IPS-NIHi7 (cell line): ENCODE measurements at regions not wholly inside any gene's neighbourhood (a gene's known extent, or its start where the extent isn't known, plus 50 kb on each side); places are given as distances from the start of the nearest gene placed in this dataset.

Experiments used
- DNase-seq: peaks from one replicate; pipeline ENCODE4 v3.0.0; 2012; ENCODE audit warnings: mixed read lengths; ENCODE audit errors: extremely low spot score

- DNase-seq, result no peak
Measured at GRCh38 chr14:42229976-42230375, 623.3 kb downstream of the LRFN5 start.

- DNase-seq, result no peak
Measured at GRCh38 chr14:42229294-42229693, 622.6 kb downstream of the LRFN5 start.

GRCh38 chr14:42228611-42229010, 621.9 kb downstream of the LRFN5 start:
- no peak for DNase-seq

GRCh38 chr14:42224053-42224888, 617.6 kb downstream of the LRFN5 start:
- DNase-seq, result peak; percentile 19

- DNase-seq, result no peak
Measured at GRCh38 chr14:42222924-42223471, 616.3 kb downstream of the LRFN5 start.

- no peak for DNase-seq
Measured at GRCh38 chr14:42214981-42215491, 608.4 kb downstream of the LRFN5 start.

- DNase-seq, result no peak
Measured at GRCh38 chr14:42200957-42201356, 594.3 kb downstream of the LRFN5 start.

GRCh38 chr14:42198010-42198409, 591.3 kb downstream of the LRFN5 start:
- DNase-seq, result no peak

- DNase-seq, result no peak
Measured at GRCh38 chr14:42192738-42193653, 586.3 kb downstream of the LRFN5 start.

- DNase-seq, result no peak
Measured at GRCh38 chr14:42190744-42191143, 584.1 kb downstream of the LRFN5 start.

- no peak for DNase-seq
Measured at GRCh38 chr14:42187846-42188245, 581.2 kb downstream of the LRFN5 start.

- DNase-seq, result no peak
Measured at GRCh38 chr14:42185718-42186117, 579.0 kb downstream of the LRFN5 start.

- no peak for DNase-seq
Measured at GRCh38 chr14:42174357-42174756, 567.7 kb downstream of the LRFN5 start.

GRCh38 chr14:42173206-42173605, 566.5 kb downstream of the LRFN5 start:
- no peak for DNase-seq

GRCh38 chr14:42172304-42172703, 565.6 kb downstream of the LRFN5 start:
- no peak for DNase-seq

GRCh38 chr14:42163136-42163535, 556.5 kb downstream of the LRFN5 start:
- DNase-seq, result no peak

- no peak for DNase-seq
Measured at GRCh38 chr14:42159138-42159537, 552.5 kb downstream of the LRFN5 start.

- no peak for DNase-seq
Measured at GRCh38 chr14:42149609-42150261, 543.1 kb downstream of the LRFN5 start.

GRCh38 chr14:42145766-42146165, 539.1 kb downstream of the LRFN5 start:
- DNase-seq, result no peak

GRCh38 chr14:42143114-42143513, 536.4 kb downstream of the LRFN5 start:
- no peak for DNase-seq

- DNase-seq, result no peak
Measured at GRCh38 chr14:42141328-42141727, 534.7 kb downstream of the LRFN5 start.

GRCh38 chr14:42140831-42141279, 534.2 kb downstream of the LRFN5 start:
- DNase-seq, result no peak
